Breast epithelium (tissue), 4 donors: ENCODE measurements at regions not wholly inside any gene's neighbourhood (a gene's known extent, or its start where the extent isn't known, plus 50 kb on each side); places are given as distances from the start of the nearest gene placed in this dataset.

Source experiments
- DNase-seq, 2 donors: peaks; one replicate each; pipeline ENCODE4 v3.0.0-alpha.2; 2019; ENCODE audit warnings: low spot score in 2 of 2
- H3K27ac ChIP-seq, 2 donors: fragments of 200-600 bp; sonication (generic) in 1 of 2; one replicate each; pipeline ENCODE4 v1.5.1; 2016 to 2019; ENCODE audit warnings: mild to moderate bottlenecking in 1 of 2
- H3K27me3 ChIP-seq, 2 donors: fragments of 200-600 bp; sonication (generic) in 1 of 2; one replicate each; pipeline versions ENCODE4 v1.5.1 to v1.6.0; 2017 to 2019; ENCODE audit warnings: control low read depth in 1 of 2, mild to moderate bottlenecking in 1 of 2
- H3K36me3 ChIP-seq: fragments of 200-600 bp; one replicate; pipeline ENCODE4 v1.5.1; 2019
- H3K4me1 ChIP-seq, 2 donors: fragments of 200-600 bp; sonication (generic); one replicate each; pipeline ENCODE4 v1.5.1; 2016 to 2019; ENCODE audit warnings: control low read depth in 1 of 2
- H3K4me3 ChIP-seq, 3 donors: fragments of 200-600 bp; sonication (generic); 1 replicate in 2 of 3; 2 replicates in 1 of 3; pipeline ENCODE4 v1.5.1; 2016 to 2019; ENCODE audit warnings: mild to moderate bottlenecking in 3 of 3, moderate library complexity in 2 of 3
- H3K9me3 ChIP-seq, 2 donors: fragments of 200-600 bp; sonication (generic) in 1 of 2; one replicate each; pipeline ENCODE4 v1.5.1; 2016 to 2019; ENCODE audit warnings: control low read depth in 1 of 2
- CTCF ChIP-seq, 3 donors: fragments of 450-650 bp; IDR thresholded peaks; one replicate each; pipeline ENCODE4 v1.5.1; 2016 to 2017; ENCODE audit warnings: antibody characterized with exemption in 3 of 3, mild to moderate bottlenecking in 3 of 3, moderate library complexity in 3 of 3
- POLR2A ChIP-seq: fragments of 450-650 bp; IDR thresholded peaks from one replicate; pipeline ENCODE4 v1.6.1; 2016; ENCODE audit warnings: antibody characterized with exemption, mild to moderate bottlenecking, moderate library complexity
- POLR2AphosphoS5 ChIP-seq, 3 donors: sonication (generic); formaldehyde crosslinking; IDR thresholded peaks; one replicate each; pipeline ENCODE4 v1.6.1; 2017; ENCODE audit warnings: antibody characterized with exemption in 3 of 3
- intact Hi-C: fragments of 100-400 bp; cut with DNase I; formaldehyde crosslinking; loops from one replicate; pipeline ENCODE4 v1.15.1; 2023; ENCODE audit warnings: low total_unique reads

- Histone ChIP-seq H3K27ac (no peak overlapping the region), H3K9me3 (no peaks in the 10 kb centered on the region), H3K4me1 (no peaks in the 10 kb centered on the region), H3K27me3 (no peaks in the 10 kb centered on the region), H3K4me3 (no peak overlapping the region), H3K36me3 (no peaks in the 10 kb centered on the region)
- no peak for DNase-seq
- intact Hi-C loops = no loop called here
- no peak for TF ChIP-seq CTCF (IDR thresholded peaks at IDR 0.05)
- TF ChIP-seq POLR2AphosphoS5 (IDR thresholded peaks at IDR 0.05) = no peak
- TF ChIP-seq POLR2A = no peak
Observed at GRCh38 chr2:180520206-180520605, 460.2 kb upstream of the UBE2E3 start.

- intact Hi-C loops = loop anchor here (5.0 kb wide), 1 partner anchor 1858 kb away; no protein-coding TSS in a partner anchor
- no peaks in the 10 kb centered on the region for H3K27me3 ChIP-seq
- no peaks in the 10 kb centered on the region for H3K9me3 ChIP-seq
- no peaks in the 10 kb centered on the region for H3K4me1 ChIP-seq
- no peak for DNase-seq
- no peak overlapping the region for H3K27ac ChIP-seq
- no peaks in the 10 kb centered on the region for H3K36me3 ChIP-seq
- H3K4me3 ChIP-seq = no peak overlapping the region
- TF ChIP-seq POLR2A (no peak), CTCF (IDR thresholded peaks at IDR 0.05) (no peak), POLR2AphosphoS5 (IDR thresholded peaks at IDR 0.05) (no peak)
Observed at GRCh38 chr2:180519276-180519675, 461.1 kb upstream of the UBE2E3 start.

- no peak overlapping the region for H3K27ac ChIP-seq
- no peaks in the 10 kb centered on the region for H3K4me1 ChIP-seq
- DNase-seq = no peak
- no peaks in the 10 kb centered on the region for H3K27me3 ChIP-seq
- H3K4me3 ChIP-seq = no peak overlapping the region
- H3K36me3 ChIP-seq = no peaks in the 10 kb centered on the region
- no peaks in the 10 kb centered on the region for H3K9me3 ChIP-seq
- TF ChIP-seq CTCF (IDR thresholded peaks at IDR 0.05) = no peak
- no peak for TF ChIP-seq POLR2A
- TF ChIP-seq POLR2AphosphoS5 (IDR thresholded peaks at IDR 0.05) = no peak
- intact Hi-C loops = loop anchor here (5.0 kb wide), 1 partner anchor 1861 kb away; no protein-coding TSS in a partner anchor
Observed at GRCh38 chr2:180516232-180516631, 464.2 kb upstream of the UBE2E3 start.

- intact Hi-C loops = no loop called here
- DNase-seq = no peak
- H3K4me3 ChIP-seq = no peak overlapping the region
- no peak overlapping the region for H3K27ac ChIP-seq
- no peaks in the 10 kb centered on the region for H3K4me1 ChIP-seq
- H3K27me3 ChIP-seq = no peaks in the 10 kb centered on the region
- H3K36me3 ChIP-seq = no peaks in the 10 kb centered on the region
- no peaks in the 10 kb centered on the region for H3K9me3 ChIP-seq
- TF ChIP-seq POLR2AphosphoS5 (IDR thresholded peaks at IDR 0.05) (no peak), POLR2A (no peak), CTCF (IDR thresholded peaks at IDR 0.05) (no peak)
Observed at GRCh38 chr2:180513389-180513788, 467.0 kb upstream of the UBE2E3 start.

- TF ChIP-seq POLR2AphosphoS5 (IDR thresholded peaks at IDR 0.05) (no peak), CTCF (IDR thresholded peaks at IDR 0.05) (no peak), POLR2A (no peak)
- DNase-seq = no peak
- Histone ChIP-seq H3K27ac (no peak overlapping the region), H3K4me3 (no peak overlapping the region), H3K36me3 (no peaks in the 10 kb centered on the region), H3K27me3 (no peaks in the 10 kb centered on the region), H3K4me1 (no peaks in the 10 kb centered on the region), H3K9me3 (no peaks in the 10 kb centered on the region)
- intact Hi-C loops = no loop called here
Observed at GRCh38 chr2:180508458-180508857, 471.9 kb upstream of the UBE2E3 start.
